NCI-H2107 treated with DMSO at 0.1 percent for 48 hours (cell line): ENCODE measurements at regions not wholly inside any gene's neighbourhood (a gene's known extent, or its start where the extent isn't known, plus 50 kb on each side); places are given as distances from the start of the nearest gene placed in this dataset.
A peak's percentile ranks its signal among the peaks of the same experiment; 100 is the strongest.

Experiments
- DNase-seq: peaks from one replicate; lab custom pipeline; 2025; ENCODE audit not compliant: unreplicated experiment; lab: John Stamatoyannopoulos, UW

GRCh38 chr2:122590524-122590923 is 835.1 kb downstream of the TSN start:
- DNase-seq = no peak

GRCh38 chr2:122595065-122595464 is 839.6 kb downstream of the TSN start:
- DNase-seq = no peak

GRCh38 chr2:122596598-122596997 is 841.1 kb downstream of the TSN start:
- DNase-seq = no peak

- DNase-seq = no peak
These were observed 843.3 kb downstream of the TSN start for GRCh38 chr2:122598784-122599183.

- no peak for DNase-seq
These were observed 855.6 kb downstream of the TSN start for GRCh38 chr2:122610948-122611609.

GRCh38 chr2:122622934-122623333 is 867.5 kb downstream of the TSN start:
- no peak for DNase-seq

GRCh38 chr2:122627388-122627787 is 871.9 kb downstream of the TSN start:
- DNase-seq = no peak

GRCh38 chr2:122634256-122634655 is 878.8 kb downstream of the TSN start:
- DNase-seq = no peak

- DNase-seq = no peak
These were observed 879.5 kb downstream of the TSN start for GRCh38 chr2:122634920-122635319.

- DNase-seq = no peak
These were observed 880.2 kb downstream of the TSN start for GRCh38 chr2:122635686-122636085.

- DNase-seq = no peak
These were observed 880.6 kb downstream of the TSN start for GRCh38 chr2:122636097-122636496.

- DNase-seq = no peak
These were observed 883.7 kb downstream of the TSN start for GRCh38 chr2:122639176-122639575.

GRCh38 chr2:122639711-122640110 is 884.3 kb downstream of the TSN start:
- no peak for DNase-seq

GRCh38 chr2:122643725-122644329 is 888.4 kb downstream of the TSN start:
- DNase-seq = peak; percentile 42

- DNase-seq = no peak
These were observed 895.8 kb downstream of the TSN start for GRCh38 chr2:122651236-122651635.

- DNase-seq = no peak
These were observed 896.3 kb downstream of the TSN start for GRCh38 chr2:122651780-122652179.

GRCh38 chr2:122652670-122653069 is 897.2 kb downstream of the TSN start:
- DNase-seq = no peak

- no peak for DNase-seq
These were observed 901.0 kb downstream of the TSN start for GRCh38 chr2:122656403-122656802.

GRCh38 chr2:122660786-122661634 is 905.6 kb downstream of the TSN start:
- DNase-seq = peak; percentile 34

- no peak for DNase-seq
These were observed 908.2 kb downstream of the TSN start for GRCh38 chr2:122663620-122664019.

- DNase-seq = no peak
These were observed 914.2 kb downstream of the TSN start for GRCh38 chr2:122669627-122670026.

- peak; percentile 72 for DNase-seq
These were observed 915.4 kb downstream of the TSN start for GRCh38 chr2:122670897-122671296.
